ENCODE measurements at regions not wholly inside any gene's neighbourhood (a gene's known extent, or its start where the extent isn't known, plus 50 kb on each side); places are given as distances from the start of the nearest gene placed in this dataset.

DNA sequence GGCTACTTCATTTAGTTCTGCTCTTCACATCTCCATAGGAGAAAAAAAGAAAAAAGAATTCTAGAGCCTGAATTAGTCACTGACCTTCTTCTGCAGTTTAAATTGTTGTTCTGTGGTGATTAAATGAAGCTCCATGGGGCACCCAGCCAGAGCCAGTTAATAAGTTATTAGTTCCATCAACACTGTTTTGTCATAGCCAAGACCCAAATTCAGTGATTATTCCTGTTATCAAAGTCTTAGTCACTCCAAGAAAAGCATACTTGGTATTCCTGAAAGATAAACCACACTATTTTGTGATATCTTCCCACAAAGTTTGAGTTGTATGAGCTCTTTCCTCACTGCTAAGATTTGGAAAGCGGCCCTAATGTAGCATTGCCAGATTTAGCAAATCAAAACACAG lies 134.8 kb upstream of the RGMB start:
- Histone ChIP-seq H3K79me2 (ENCODE audit: control insufficient read depth, insufficient read depth, low read length, unreplicated experiment) (no peaks in the 10 kb centered on the region), H3K4me1 (ENCODE audit: control insufficient read depth, insufficient read depth, low read length, unreplicated experiment) (peaks cover 15% of the 10 kb centered on the region), H3K4me3 (ENCODE audit: low read depth, low read length) (no peak overlapping the region), H3K27me3 (ENCODE audit: insufficient read depth, low read length) (no peaks in the 10 kb centered on the region), H3K27ac (ENCODE audit: low read depth, low read length) (no peak overlapping the region), H3K36me3 (ENCODE audit: insufficient read depth, low read length) (no peaks in the 10 kb centered on the region), H2AFZ (ENCODE audit: low read length, unreplicated experiment) (peak overlapping the region; percentile 16)

DNA sequence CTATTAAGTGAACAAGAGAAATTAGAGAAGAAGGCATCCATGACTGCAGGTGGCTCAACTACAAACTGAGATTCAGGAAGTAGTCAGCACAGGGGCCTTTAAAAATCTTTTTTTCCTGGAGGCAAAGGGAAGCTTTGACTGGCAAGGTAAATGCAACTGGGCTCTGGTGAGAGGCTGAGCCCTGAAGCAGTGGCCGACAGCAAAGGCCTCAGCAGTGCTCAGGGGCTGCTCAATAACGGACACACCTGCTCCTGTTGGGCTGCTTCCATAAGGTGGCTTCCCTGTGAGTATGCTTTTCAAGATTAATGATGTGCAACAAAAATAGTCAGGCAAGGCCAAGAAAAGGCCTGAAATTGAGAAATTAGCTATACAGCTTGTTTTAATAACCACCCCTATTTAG lies 134.2 kb upstream of the RGMB start:
- Histone ChIP-seq H3K27me3 (ENCODE audit: insufficient read depth, low read length) (no peaks in the 10 kb centered on the region), H3K4me3 (ENCODE audit: low read depth, low read length) (no peak overlapping the region), H3K4me1 (ENCODE audit: control insufficient read depth, insufficient read depth, low read length, unreplicated experiment) (peaks cover 15% of the 10 kb centered on the region), H2AFZ (ENCODE audit: low read length, unreplicated experiment) (no peak overlapping the region), H3K79me2 (ENCODE audit: control insufficient read depth, insufficient read depth, low read length, unreplicated experiment) (no peaks in the 10 kb centered on the region), H3K36me3 (ENCODE audit: insufficient read depth, low read length) (no peaks in the 10 kb centered on the region), H3K27ac (ENCODE audit: low read depth, low read length) (no peak overlapping the region)

DNA sequence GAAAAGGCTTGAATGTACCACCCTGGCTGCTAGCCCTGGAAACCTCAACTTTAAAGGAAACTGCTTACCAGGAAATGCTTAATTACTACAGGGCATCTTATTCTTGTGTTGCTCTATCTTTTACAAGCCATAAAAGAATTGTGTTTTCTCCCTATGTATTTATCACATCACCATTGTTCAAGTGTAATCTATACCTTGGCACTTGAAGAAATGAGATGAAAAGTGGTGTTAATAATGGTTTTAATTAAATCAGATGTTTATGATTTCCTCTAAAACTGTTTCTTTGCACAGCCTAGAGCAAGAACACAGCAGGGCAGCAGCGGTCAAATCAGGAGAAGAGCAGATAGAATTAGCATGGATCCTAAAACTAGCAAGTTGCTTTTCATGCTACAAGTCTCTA lies 131.8 kb upstream of the RGMB start:
- Histone ChIP-seq H2AFZ (ENCODE audit: low read length, unreplicated experiment) (no peak overlapping the region), H3K27me3 (ENCODE audit: insufficient read depth, low read length) (no peaks in the 10 kb centered on the region), H3K79me2 (ENCODE audit: control insufficient read depth, insufficient read depth, low read length, unreplicated experiment) (no peaks in the 10 kb centered on the region), H3K27ac (ENCODE audit: low read depth, low read length) (no peak overlapping the region), H3K36me3 (ENCODE audit: insufficient read depth, low read length) (no peaks in the 10 kb centered on the region), H3K4me3 (ENCODE audit: low read depth, low read length) (no peak overlapping the region), H3K4me1 (ENCODE audit: control insufficient read depth, insufficient read depth, low read length, unreplicated experiment) (peaks cover 15% of the 10 kb centered on the region)

DNA sequence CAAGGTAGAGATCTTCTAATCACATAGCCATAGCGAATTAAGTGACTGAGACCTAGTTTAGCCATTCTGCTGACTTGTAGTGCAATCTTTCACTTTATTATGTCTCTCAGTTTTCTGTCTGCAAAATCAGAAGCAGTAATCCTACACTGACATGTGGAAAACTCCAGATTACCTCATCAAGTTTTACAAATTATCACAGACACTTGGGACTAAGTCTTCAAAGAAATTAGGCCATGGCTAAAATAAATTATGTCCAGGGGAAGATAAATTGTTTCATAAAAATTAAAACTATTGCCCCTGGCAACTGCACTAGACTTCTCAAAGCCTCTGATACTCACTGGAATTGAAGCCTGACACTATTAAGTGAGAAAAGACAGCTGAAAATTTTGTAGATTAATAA lies 129.9 kb upstream of the RGMB start:
- no peaks in the 10 kb centered on the region for H3K79me2 ChIP-seq (ENCODE audit: control insufficient read depth, insufficient read depth, low read length, unreplicated experiment)
- H3K4me1 ChIP-seq (ENCODE audit: control insufficient read depth, insufficient read depth, low read length, unreplicated experiment), result peaks cover 7% of the 10 kb centered on the region
- H3K27ac ChIP-seq (ENCODE audit: low read depth, low read length), result no peak overlapping the region
- H3K4me3 ChIP-seq (ENCODE audit: low read depth, low read length), result no peak overlapping the region
- no peak overlapping the region for H2AFZ ChIP-seq (ENCODE audit: low read length, unreplicated experiment)
- H3K27me3 ChIP-seq (ENCODE audit: insufficient read depth, low read length), result no peaks in the 10 kb centered on the region
- no peaks in the 10 kb centered on the region for H3K36me3 ChIP-seq (ENCODE audit: insufficient read depth, low read length)

DNA sequence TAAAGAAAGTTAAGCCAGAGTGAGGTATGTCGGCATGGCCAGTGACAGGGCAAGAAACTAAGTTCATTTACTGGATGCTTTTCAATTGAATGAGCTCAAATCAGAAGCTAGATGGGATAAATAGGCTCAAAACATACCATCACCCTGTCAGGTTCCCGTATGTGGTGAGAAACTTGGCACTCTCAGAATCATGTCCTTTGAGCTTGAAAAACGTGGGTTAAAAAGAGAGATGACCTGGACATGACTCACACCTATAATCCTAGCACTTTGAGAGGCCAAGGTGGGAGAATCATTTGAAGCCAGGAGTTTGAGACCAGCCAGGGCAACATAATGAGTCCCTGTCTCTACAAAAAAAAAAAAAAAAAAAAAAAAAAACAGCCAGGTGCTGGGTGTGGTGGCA lies 121.7 kb upstream of the RGMB start:
- H2AFZ ChIP-seq (ENCODE audit: low read length, unreplicated experiment), result no peak overlapping the region
- no peak overlapping the region for H3K27ac ChIP-seq (ENCODE audit: low read depth, low read length)
- H3K4me3 ChIP-seq (ENCODE audit: low read depth, low read length), result no peak overlapping the region
- H3K4me1 ChIP-seq (ENCODE audit: control insufficient read depth, insufficient read depth, low read length, unreplicated experiment), result no peaks in the 10 kb centered on the region
- no peaks in the 10 kb centered on the region for H3K27me3 ChIP-seq (ENCODE audit: insufficient read depth, low read length)
- no peaks in the 10 kb centered on the region for H3K79me2 ChIP-seq (ENCODE audit: control insufficient read depth, insufficient read depth, low read length, unreplicated experiment)
- no peaks in the 10 kb centered on the region for H3K36me3 ChIP-seq (ENCODE audit: insufficient read depth, low read length)

DNA sequence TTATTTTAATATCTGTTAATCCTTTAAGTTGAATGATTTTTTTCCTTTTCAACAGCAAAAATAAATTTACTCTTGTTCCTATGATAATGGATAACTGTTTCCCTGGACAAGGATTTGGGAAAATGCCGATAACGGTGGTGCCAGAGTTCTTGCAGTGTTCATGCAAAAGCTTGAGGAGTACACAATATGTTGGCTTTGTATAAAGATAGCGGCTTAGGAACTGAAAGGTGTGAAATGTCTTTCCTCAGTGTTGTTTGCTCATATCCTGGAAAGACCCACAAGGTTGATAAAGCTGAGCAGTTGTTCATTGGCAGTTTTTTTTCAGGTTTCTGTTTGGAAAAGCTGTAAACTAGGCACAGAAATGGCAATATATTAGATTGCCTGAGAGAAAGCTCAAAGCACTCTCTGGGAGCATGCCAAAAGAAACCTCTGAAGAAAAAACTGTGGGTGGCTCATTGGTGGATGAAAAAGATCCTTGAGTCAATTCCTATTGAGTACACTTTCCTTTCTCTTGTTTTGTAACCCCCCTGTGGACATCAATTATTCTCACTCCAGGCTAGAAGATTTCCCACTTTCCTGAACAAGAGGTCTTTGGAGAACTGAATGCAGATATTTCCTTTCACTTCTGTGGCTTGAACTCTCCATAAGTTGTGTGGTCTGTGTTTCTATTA lies 117.2 kb upstream of the RGMB start:
- no peaks in the 10 kb centered on the region for H3K36me3 ChIP-seq (ENCODE audit: insufficient read depth, low read length)
- no peak overlapping the region for H3K27ac ChIP-seq (ENCODE audit: low read depth, low read length)
- no peak overlapping the region for H2AFZ ChIP-seq (ENCODE audit: low read length, unreplicated experiment)
- H3K4me1 ChIP-seq (ENCODE audit: control insufficient read depth, insufficient read depth, low read length, unreplicated experiment), result no peaks in the 10 kb centered on the region
- H3K79me2 ChIP-seq (ENCODE audit: control insufficient read depth, insufficient read depth, low read length, unreplicated experiment), result no peaks in the 10 kb centered on the region
- H3K27me3 ChIP-seq (ENCODE audit: insufficient read depth, low read length), result no peaks in the 10 kb centered on the region
- no peak overlapping the region for H3K4me3 ChIP-seq (ENCODE audit: low read depth, low read length)

DNA sequence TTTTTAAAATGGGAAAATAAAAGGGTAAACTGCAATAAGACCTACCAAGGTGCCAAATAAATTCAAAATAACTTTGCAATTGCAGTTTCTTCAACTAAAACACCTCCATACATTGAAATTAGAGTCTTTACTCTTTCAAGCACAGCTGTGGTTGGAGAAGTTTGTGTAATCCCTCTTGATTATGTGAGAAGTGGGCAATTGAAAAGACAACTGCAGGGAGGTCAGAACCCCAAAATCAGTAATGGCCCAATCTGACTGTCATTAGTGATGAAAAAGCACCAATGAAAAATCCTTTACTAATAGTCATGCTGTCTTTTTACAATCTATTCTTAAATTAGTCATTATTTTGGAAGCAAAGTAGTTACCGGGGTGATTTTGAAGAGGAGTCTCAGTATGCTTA lies 116.7 kb upstream of the RGMB start:
- Histone ChIP-seq H3K4me3 (ENCODE audit: low read depth, low read length) (no peak overlapping the region), H3K27ac (ENCODE audit: low read depth, low read length) (no peak overlapping the region), H3K4me1 (ENCODE audit: control insufficient read depth, insufficient read depth, low read length, unreplicated experiment) (no peaks in the 10 kb centered on the region), H3K36me3 (ENCODE audit: insufficient read depth, low read length) (no peaks in the 10 kb centered on the region), H3K27me3 (ENCODE audit: insufficient read depth, low read length) (no peaks in the 10 kb centered on the region), H2AFZ (ENCODE audit: low read length, unreplicated experiment) (no peak overlapping the region), H3K79me2 (ENCODE audit: control insufficient read depth, insufficient read depth, low read length, unreplicated experiment) (no peaks in the 10 kb centered on the region)

DNA sequence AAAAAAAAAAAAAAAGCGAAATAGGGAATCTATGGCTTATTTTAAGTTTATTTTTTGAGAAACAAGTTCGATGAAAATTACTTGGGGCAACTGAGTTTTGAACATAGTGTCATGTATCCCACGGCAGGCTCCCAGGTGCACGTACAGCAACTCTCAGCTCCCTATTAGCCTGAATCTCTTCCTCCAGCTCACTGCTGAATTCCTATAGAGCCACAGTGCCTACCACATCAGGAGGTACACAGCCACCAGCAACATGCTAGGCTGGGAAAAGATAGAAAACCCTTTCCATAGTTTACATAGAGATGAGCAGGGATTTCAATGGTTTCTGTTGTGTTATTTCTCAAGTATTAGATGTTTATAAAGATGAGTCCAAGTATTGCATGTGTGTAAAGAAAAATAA lies 115.9 kb upstream of the RGMB start:
- no peaks in the 10 kb centered on the region for H3K4me1 ChIP-seq (ENCODE audit: control insufficient read depth, insufficient read depth, low read length, unreplicated experiment)
- no peak overlapping the region for H3K27ac ChIP-seq (ENCODE audit: low read depth, low read length)
- H3K27me3 ChIP-seq (ENCODE audit: insufficient read depth, low read length), result no peaks in the 10 kb centered on the region
- no peaks in the 10 kb centered on the region for H3K36me3 ChIP-seq (ENCODE audit: insufficient read depth, low read length)
- no peaks in the 10 kb centered on the region for H3K79me2 ChIP-seq (ENCODE audit: control insufficient read depth, insufficient read depth, low read length, unreplicated experiment)
- H3K4me3 ChIP-seq (ENCODE audit: low read depth, low read length), result no peak overlapping the region
- H2AFZ ChIP-seq (ENCODE audit: low read length, unreplicated experiment), result no peak overlapping the region

DNA sequence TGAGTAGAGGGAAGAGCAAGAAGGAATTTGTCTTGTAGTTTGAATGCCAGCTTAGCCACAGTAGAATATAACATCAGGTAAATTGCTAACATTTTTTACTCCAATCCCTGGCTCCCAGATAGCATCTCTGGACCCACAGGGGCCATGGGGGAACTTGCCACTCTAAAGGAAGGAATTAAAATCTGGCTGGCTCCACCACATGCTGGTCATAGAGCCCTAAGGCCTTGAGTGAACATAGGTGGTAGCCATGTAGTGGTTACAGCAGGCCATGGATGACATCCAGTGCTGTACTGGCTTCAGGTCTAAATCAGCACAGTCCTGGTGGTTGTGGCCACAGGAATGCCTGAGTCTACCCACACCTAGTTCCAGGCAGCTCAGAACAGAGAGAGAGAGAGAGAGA lies 109.9 kb upstream of the RGMB start:
- Histone ChIP-seq H3K79me2 (ENCODE audit: control insufficient read depth, insufficient read depth, low read length, unreplicated experiment) (no peaks in the 10 kb centered on the region), H2AFZ (ENCODE audit: low read length, unreplicated experiment) (no peak overlapping the region), H3K4me1 (ENCODE audit: control insufficient read depth, insufficient read depth, low read length, unreplicated experiment) (no peaks in the 10 kb centered on the region), H3K27me3 (ENCODE audit: insufficient read depth, low read length) (no peaks in the 10 kb centered on the region), H3K27ac (ENCODE audit: low read depth, low read length) (no peak overlapping the region), H3K36me3 (ENCODE audit: insufficient read depth, low read length) (no peaks in the 10 kb centered on the region), H3K4me3 (ENCODE audit: low read depth, low read length) (no peak overlapping the region)

DNA sequence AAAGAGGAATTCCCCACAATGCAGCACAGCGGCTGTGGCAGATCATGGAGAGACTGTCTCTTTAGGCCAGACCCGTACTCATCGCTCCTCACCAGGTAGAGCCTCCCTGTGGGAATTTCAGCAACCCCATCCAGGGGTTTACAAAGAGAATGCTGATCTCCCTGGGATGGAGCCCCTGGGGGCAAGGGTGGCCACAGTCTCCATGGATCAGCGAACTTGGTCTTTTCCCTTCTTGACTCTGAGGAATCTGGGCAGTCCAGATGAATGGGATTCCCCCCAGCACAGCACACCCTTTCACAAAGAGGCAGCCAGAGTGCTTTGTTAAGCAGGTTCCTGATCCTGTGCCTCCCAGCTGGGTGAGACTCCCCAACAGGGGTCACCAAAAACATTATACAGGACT lies 108.7 kb upstream of the RGMB start:
- no peaks in the 10 kb centered on the region for H3K4me1 ChIP-seq (ENCODE audit: control insufficient read depth, insufficient read depth, low read length, unreplicated experiment)
- H3K27ac ChIP-seq (ENCODE audit: low read depth, low read length), result no peak overlapping the region
- H2AFZ ChIP-seq (ENCODE audit: low read length, unreplicated experiment), result no peak overlapping the region
- no peaks in the 10 kb centered on the region for H3K27me3 ChIP-seq (ENCODE audit: insufficient read depth, low read length)
- no peaks in the 10 kb centered on the region for H3K79me2 ChIP-seq (ENCODE audit: control insufficient read depth, insufficient read depth, low read length, unreplicated experiment)
- H3K4me3 ChIP-seq (ENCODE audit: low read depth, low read length), result no peak overlapping the region
- H3K36me3 ChIP-seq (ENCODE audit: insufficient read depth, low read length), result no peaks in the 10 kb centered on the region

DNA sequence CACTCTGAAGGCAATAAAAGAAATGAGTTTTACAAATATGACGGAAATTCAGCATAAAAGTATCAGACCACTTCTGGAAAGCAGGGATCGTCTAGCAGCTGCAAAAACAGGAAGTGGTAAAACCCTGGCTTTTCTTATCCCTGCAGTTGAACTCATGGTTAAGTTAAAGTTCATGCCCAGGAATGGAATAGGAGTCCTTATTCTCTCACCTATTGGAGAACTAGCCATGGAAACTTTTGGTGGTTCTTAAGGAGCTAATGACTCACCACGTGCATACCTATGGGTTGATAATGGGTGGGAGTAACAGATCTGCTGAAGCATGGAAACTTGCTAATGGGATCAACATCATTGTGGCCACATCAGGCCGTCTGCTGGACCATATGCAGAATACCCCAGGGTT lies 93.5 kb upstream of the RGMB start:
- Histone ChIP-seq H3K4me1 (ENCODE audit: control insufficient read depth, insufficient read depth, low read length, unreplicated experiment) (no peaks in the 10 kb centered on the region), H3K27ac (ENCODE audit: low read depth, low read length) (no peak overlapping the region), H3K4me3 (ENCODE audit: low read depth, low read length) (no peak overlapping the region), H3K79me2 (ENCODE audit: control insufficient read depth, insufficient read depth, low read length, unreplicated experiment) (no peaks in the 10 kb centered on the region), H3K36me3 (ENCODE audit: insufficient read depth, low read length) (no peaks in the 10 kb centered on the region), H3K27me3 (ENCODE audit: insufficient read depth, low read length) (no peaks in the 10 kb centered on the region), H2AFZ (ENCODE audit: low read length, unreplicated experiment) (no peak overlapping the region)

Measured in ACC112 (cell line).